K562 (cell line): ENCODE measurements at regions not wholly inside any gene's neighbourhood (a gene's known extent, or its start where the extent isn't known, plus 50 kb on each side); places are given as distances from the start of the nearest gene placed in this dataset.

Experiments used
- ATAC-seq: fragments of 200-7000 bp; cut with Tn5 transposase; 3 replicates; pipeline ENCODE4 v1.9.1; 2020; ENCODE audit warnings: moderate library complexity
- BruUV-seq: library from RNA; stranded (reverse); fragments of 400-500 nt; replicated peaks from 2 replicates; lab custom pipeline; 2021; lab: Mats Ljungman, UMichigan
- CTCF ChIA-PET: fragments of 300-600 bp; formaldehyde crosslinking; extraction: SDS; loops from one replicate; lab custom pipeline; 2021; ENCODE audit warnings: low intra/inter-chr PET ratio; lab: Yijun Ruan, JAX
- POLR2A ChIA-PET: fragments of 300-600, 350-650 bp; sonication (Branson Sonifier 250); formaldehyde crosslinking; extraction: SDS; loops from one replicate; lab custom pipeline; 2021; ENCODE audit warnings: antibody characterized with exemption, inconsistent platforms; lab: Yijun Ruan, JAX
- DNase-seq, 4 experiments: peaks; one replicate each; pipeline versions ENCODE4 v3.0.0 to v3.0.0-alpha.2; 2011 to 2018; ENCODE audit warnings: low spot score in 3 of 4, mixed read lengths in 3 of 4; ENCODE audit errors: extremely low read depth in 1 of 4
- FAIRE-seq: peaks from 2 replicates; lab custom pipeline; 2011; peaks lifted over from hg19 to GRCh38; lab: Jason Lieb, UNC
- H2AFZ ChIP-seq: 2 replicates; pipeline ENCODE4 v1.6.0; 2011; ENCODE audit warnings: low read depth, low read length, control low read depth, inconsistent platforms
- H3K27ac ChIP-seq: fragments of 200-600 bp; 3 replicates; pipeline ENCODE4 v1.8.0; 2011; ENCODE audit warnings: low read depth, mild to moderate bottlenecking, control low read depth, inconsistent platforms, low read length, moderate library complexity, mixed read lengths; ENCODE audit errors: extremely low read depth
- H3K27me3 ChIP-seq, 2 experiments: fragments of 300-600 bp in 1 of 2; 2 replicates in 1 of 2; 3 replicates in 1 of 2; pipeline versions ENCODE4 v1.6.0 to v1.8.0; 2011; ENCODE audit warnings: inconsistent platforms in 2 of 2, low read length in 2 of 2, mild to moderate bottlenecking in 1 of 2, mixed read lengths in 1 of 2, moderate library complexity in 1 of 2; ENCODE audit not compliant: control insufficient read depth in 2 of 2, insufficient read depth in 2 of 2
- H3K36me3 ChIP-seq: fragments of 300-600 bp; 3 replicates; pipeline ENCODE4 v1.8.0; 2011; ENCODE audit warnings: mild to moderate bottlenecking, low read length, inconsistent platforms; ENCODE audit not compliant: control insufficient read depth, insufficient read depth
- H3K4me1 ChIP-seq, 2 experiments: fragments of 200-600 bp in 1 of 2; replicated peaks in 1 of 2; 2 replicates in 1 of 2; 3 replicates in 1 of 2; pipeline versions ENCODE4 v1.5.1 to v1.8.0; 2011; ENCODE audit warnings: inconsistent platforms in 2 of 2, low read length in 2 of 2, mild to moderate bottlenecking in 1 of 2, mixed read lengths in 1 of 2, moderate library complexity in 1 of 2; ENCODE audit not compliant: control insufficient read depth in 2 of 2, insufficient read depth in 2 of 2
- H3K4me2 ChIP-seq: 2 replicates; pipeline ENCODE4 v1.6.1; 2011; ENCODE audit warnings: low read length, control low read depth, inconsistent platforms, mixed read lengths; ENCODE audit not compliant: insufficient read depth
- H3K4me3 ChIP-seq: fragments of 200-600 bp; sonication (generic), shearing (Covaris generic); 2 replicates; pipeline ENCODE4 v1.5.1; 2016; ENCODE audit warnings: control low read depth, inconsistent platforms
- H3K79me2 ChIP-seq: fragments of 200-600 bp; 3 replicates; pipeline ENCODE4 v1.8.0; 2011; ENCODE audit warnings: low read length, inconsistent platforms; ENCODE audit not compliant: control insufficient read depth, insufficient read depth
- H3K9ac ChIP-seq, 2 experiments: 2 replicates each; pipeline versions ENCODE4 v1.6.0 to v1.6.1; 2011; ENCODE audit warnings: low read depth in 2 of 2, low read length in 2 of 2, control low read depth in 1 of 2, inconsistent platforms in 1 of 2, mild to moderate bottlenecking in 1 of 2, mixed read lengths in 1 of 2; ENCODE audit not compliant: insufficient read depth in 1 of 2
- H3K9me1 ChIP-seq: one replicate; pipeline ENCODE4 v1.6.0; 2011; ENCODE audit warnings: inconsistent platforms, mild to moderate bottlenecking, low read length, moderate library complexity; ENCODE audit not compliant: control insufficient read depth, insufficient read depth
- H3K9me3 ChIP-seq: replicated peaks from 2 replicates; pipeline ENCODE4 v1.5.1; 2011; ENCODE audit warnings: low read depth, low read length, inconsistent platforms; ENCODE audit not compliant: control insufficient read depth, insufficient read depth
- H4K20me1 ChIP-seq: replicated peaks from 2 replicates; pipeline ENCODE4 v1.6.1; 2011; ENCODE audit warnings: low read length, inconsistent platforms, mixed read lengths; ENCODE audit not compliant: control insufficient read depth, insufficient read depth
- CBX3 ChIP-seq, 2 experiments: IDR thresholded peaks; 1 replicate in 1 of 2; 2 replicates in 1 of 2; pipeline ENCODE4 v1.6.1; 2012; ENCODE audit warnings: inconsistent platforms in 2 of 2, low read length in 2 of 2, borderline replicate concordance in 1 of 2, control low read depth in 1 of 2
- DPF2 ChIP-seq: fragments of 450-650 bp; IDR thresholded peaks from 2 replicates; pipeline ENCODE4 v1.6.1; 2016
- EP400 ChIP-seq: fragments of 450-650 bp; IDR thresholded peaks from 2 replicates; pipeline ENCODE4 v1.6.1; 2017; ENCODE audit warnings: antibody characterized with exemption, mild to moderate bottlenecking, moderate library complexity
- FOXM1 ChIP-seq, 2 experiments: fragments of 450-650 bp in 1 of 2; sonication (generic) in 1 of 2; formaldehyde crosslinking in 1 of 2; IDR thresholded peaks; 2 replicates each; pipeline versions ENCODE4 v1.6.1 to v1.9.0; 2017 to 2022; ENCODE audit warnings: low read depth in 2 of 2, mild to moderate bottlenecking in 2 of 2, missing genetic modification reagents in 1 of 2, moderate library complexity in 1 of 2
- GATA2 ChIP-seq: sonication (generic); formaldehyde crosslinking; IDR thresholded peaks from 2 replicates; pipeline ENCODE4 v1.4.0; 2020; ENCODE audit warnings: mild to moderate bottlenecking, missing genetic modification reagents
- NFYB ChIP-seq: IDR thresholded peaks from 2 replicates; pipeline ENCODE4 v1.6.1; 2011; ENCODE audit warnings: mild to moderate bottlenecking, moderate library complexity; ENCODE audit not compliant: insufficient read length; ENCODE audit errors: extremely low read depth
- OTX1 ChIP-seq: fragments of 450-650 bp; formaldehyde crosslinking; IDR thresholded peaks from 2 replicates; pipeline ENCODE4 v1.4.0; 2022; ENCODE audit warnings: mild to moderate bottlenecking
- RAD21 ChIP-seq, 2 experiments: fragments of 250-450 bp in 1 of 2; fragments of 450-650 bp in 1 of 2; sonication (Bioruptor Pico) in 1 of 2; formaldehyde crosslinking in 1 of 2; IDR thresholded peaks in 1 of 2; conservative IDR thresholded peaks in 1 of 2; 2 replicates each; pipeline versions ENCODE4 v1.4.0 to v1.8.0; 2020 to 2022; ENCODE audit warnings: mild to moderate bottlenecking in 2 of 2, moderate library complexity in 1 of 2
- SIX5 ChIP-seq, 2 experiments: IDR thresholded peaks; 2 replicates each; pipeline ENCODE4 v1.6.1; 2011; ENCODE audit warnings: low read length in 2 of 2, borderline replicate concordance in 1 of 2, low read depth in 1 of 2, mild to moderate bottlenecking in 1 of 2, moderate library complexity in 1 of 2; ENCODE audit not compliant: insufficient read depth in 1 of 2
- ZNF280A ChIP-seq: fragments of 450-650 bp; IDR thresholded peaks from 2 replicates; pipeline ENCODE4 v1.6.1; 2018; ENCODE audit warnings: mild to moderate bottlenecking, low read depth; ENCODE audit not compliant: partially characterized antibody
- ZNF707 ChIP-seq: fragments of 250-450 bp; sonication (Bioruptor Pico); conservative IDR thresholded peaks from 2 replicates; pipeline ENCODE4 v1.8.0; 2022; ENCODE audit warnings: inconsistent platforms, mild to moderate bottlenecking, moderate library complexity
- ZNF740 ChIP-seq, 3 experiments: fragments of 200-800 bp in 1 of 3; sonication (Bioruptor generic) in 1 of 3; sonication (generic) in 1 of 3; formaldehyde crosslinking in 1 of 3; IDR thresholded peaks; 2 replicates each; pipeline versions ENCODE4 v1.6.1 to v1.8.0; 2016 to 2022; ENCODE audit warnings: mild to moderate bottlenecking in 2 of 3, missing compliant biosample characterization in 2 of 3, missing genetic modification characterization in 2 of 3, missing genetic modification reagents in 1 of 3
- ZSCAN29 ChIP-seq: fragments of 450-650 bp; IDR thresholded peaks from 2 replicates; pipeline ENCODE4 v1.6.1; 2017
- WGBS: fragments of 100-300 bp; shearing (Covaris generic); methylation state at CpG from one replicate; pipeline ENCODE4 v1.1.6; 2016; ENCODE audit warnings: low coverage, mixed read lengths; ENCODE audit not compliant: insufficient coverage; ENCODE audit errors: missing lambda C conversion rate; 5-methylcytosine and 5-hydroxymethylcytosine counted together
- in situ Hi-C: fragments of 300-500 bp; cut with MboI; formaldehyde crosslinking; loops from 4 replicates; pipeline ENCODE4 v1.15.0; 2018; ENCODE audit warnings: inconsistent platforms, mixed read lengths
- intact Hi-C: fragments of 100-400 bp; cut with micrococcal nuclease; formaldehyde crosslinking; loops from 2 replicates; pipeline ENCODE4 v1.14.2; 2022

- no peak for ATAC-seq
- ChIA-PET CTCF (no interaction called here), POLR2A (no interaction called here)
- Histone ChIP-seq H3K4me2 (no peak overlapping the region), H3K9me3 (no peaks in the 10 kb centered on the region), H3K27ac (no peak overlapping the region), H3K36me3 (no peaks in the 10 kb centered on the region), H4K20me1 (no peaks in the 10 kb centered on the region), H3K4me3 (no peak overlapping the region), H3K4me1 (no peaks in the 10 kb centered on the region), H2AFZ (no peak overlapping the region), H3K9ac (no peak overlapping the region), H3K9me1 (no peaks in the 10 kb centered on the region), H3K79me2 (no peaks in the 10 kb centered on the region), H3K27me3 (no peaks in the 10 kb centered on the region)
- TF ChIP-seq RAD21 (CRISPR knock-in tag; conservative IDR thresholded peaks at IDR 0.05 in 1 of 2, IDR thresholded peaks at IDR 0.05 in 1 of 2), result peak in 1 of 2 experiments; percentile 24; a peak in 1 of 4 replicates
- TF ChIP-seq ZSCAN29, result no peak
- intact Hi-C loops (no loop called here), in situ Hi-C loops (no loop called here)
- FAIRE-seq, result no peak
- BruUV-seq, result no TSS peak
- WGBS, result 0% methylated on average over 2 of the region's 2 CpGs
- no peak for DNase-seq
Observed at GRCh38 chr7:48710995-48711394, 213.4 kb upstream of the CDC14C start.

- in situ Hi-C loops, result no loop called here
- H3K4me2 ChIP-seq, result no peak overlapping the region
- no peak for TF ChIP-seq OTX1 (CRISPR knock-in tag)
- no peak for TF ChIP-seq GATA2 (CRISPR knock-in tag)
- TF ChIP-seq ZNF740 (CRISPR knock-in tag; IDR thresholded peaks at IDR 0.05), result no peak
- TF ChIP-seq ZNF740 (tag; IDR thresholded peaks at IDR 0.05), result no peak
- TF ChIP-seq EP400, result no peak
- no peak for TF ChIP-seq CBX3 (IDR thresholded peaks at IDR 0.05; ENCODE audit: borderline replicate concordance in 1 of 2, low read length in 2 of 2)
- TF ChIP-seq ZNF707 (CRISPR knock-in tag), result no peak
- TF ChIP-seq SIX5 (IDR thresholded peaks at IDR 0.05; ENCODE audit: borderline replicate concordance in 1 of 2, insufficient read depth in 1 of 2, low read depth in 1 of 2, low read length in 2 of 2), result no peak
- TF ChIP-seq ZNF280A, result no peak
- TF ChIP-seq DPF2, result no peak
- TF ChIP-seq NFYB, result no peak
- TF ChIP-seq FOXM1 (IDR thresholded peaks at IDR 0.05; ENCODE audit: low read depth), result no peak
- TF ChIP-seq FOXM1 (CRISPR knock-in tag; IDR thresholded peaks at IDR 0.05; ENCODE audit: low read depth), result no peak
Observed at GRCh38 chr7:48718731-48719378, 205.5 kb upstream of the CDC14C start.

More at GRCh38 chr7:48718731-48719378, 205.5 kb upstream of the CDC14C start:
- Histone ChIP-seq H3K9me1 (no peaks in the 10 kb centered on the region), H2AFZ (no peak overlapping the region), H3K27me3 (no peaks in the 10 kb centered on the region), H4K20me1 (no peaks in the 10 kb centered on the region), H3K36me3 (no peaks in the 10 kb centered on the region), H3K9ac (no peak overlapping the region), H3K27ac (no peak overlapping the region), H3K79me2 (no peaks in the 10 kb centered on the region), H3K4me1 (no peaks in the 10 kb centered on the region), H3K4me3 (no peak overlapping the region), H3K9me3 (no peaks in the 10 kb centered on the region)
- ATAC-seq (no peak), DNase-seq (no peak), FAIRE-seq (no peak)
- CTCF ChIA-PET, result no interaction called here
- intact Hi-C loops, result no loop called here
- WGBS, result 6% methylated on average over 2 of the region's 2 CpGs
- no TSS peak for BruUV-seq
- POLR2A ChIA-PET, result no interaction called here
